Loucy (cell line): ENCODE measurements at regions not wholly inside any gene's neighbourhood (a gene's known extent, or its start where the extent isn't known, plus 50 kb on each side); places are given as distances from the start of the nearest gene placed in this dataset.

Source experiments
- H2AFZ ChIP-seq: fragments of 200-600 bp; sonication (generic); 2 replicates; pipeline ENCODE4 v1.6.0; 2016; ENCODE audit warnings: antibody characterized with exemption, mild to moderate bottlenecking, low read length, moderate library complexity
- H3F3A ChIP-seq: fragments of 200-600 bp; 2 replicates; pipeline ENCODE4 v1.6.0; 2016; ENCODE audit warnings: antibody characterized with exemption, low read depth, mild to moderate bottlenecking
- H3K27me3 ChIP-seq: fragments of 200-600 bp; sonication (generic); 2 replicates; pipeline ENCODE4 v1.6.1; 2014; ENCODE audit warnings: low read length, mild to moderate bottlenecking; ENCODE audit not compliant: insufficient read depth, poor library complexity, severe bottlenecking
- H3K36me3 ChIP-seq: fragments of 200-600 bp; sonication (generic); 2 replicates; pipeline ENCODE4 v1.6.1; 2016; ENCODE audit warnings: low read length; ENCODE audit not compliant: insufficient read depth
- H3K4me1 ChIP-seq: fragments of 200-600 bp; sonication (generic); 2 replicates; pipeline ENCODE4 v1.5.1; 2014; ENCODE audit warnings: low read length, mild to moderate bottlenecking; ENCODE audit not compliant: insufficient read depth, poor library complexity, severe bottlenecking
- H3K4me2 ChIP-seq: fragments of 200-600 bp; sonication (generic); 2 replicates; pipeline ENCODE4 v1.6.0; 2014; ENCODE audit warnings: antibody characterized with exemption, low read length, low read depth, mild to moderate bottlenecking; ENCODE audit not compliant: poor library complexity, severe bottlenecking
- H3K4me3 ChIP-seq: fragments of 200-600 bp; sonication (generic); 2 replicates; pipeline ENCODE4 v1.5.1; 2014; ENCODE audit warnings: low read length, mild to moderate bottlenecking, mixed read lengths; ENCODE audit not compliant: poor library complexity, severe bottlenecking
- H3K79me2 ChIP-seq: fragments of 200-600 bp; sonication (generic); 2 replicates; pipeline ENCODE4 v1.6.1; 2014; ENCODE audit warnings: low read length; ENCODE audit not compliant: insufficient read depth
- H3K9ac ChIP-seq: fragments of 200-600 bp; sonication (generic); 2 replicates; pipeline ENCODE4 v1.6.0; 2014; ENCODE audit warnings: mild to moderate bottlenecking, low read depth, low read length, moderate library complexity; ENCODE audit not compliant: poor library complexity, severe bottlenecking
- H3K9me2 ChIP-seq: fragments of 200-600 bp; sonication (generic); replicated peaks from 2 replicates; pipeline ENCODE4 v1.6.1; 2016; ENCODE audit warnings: low read depth, low read length, mixed read lengths
- H3K9me3 ChIP-seq: fragments of 200-600 bp; sonication (generic); 2 replicates; pipeline ENCODE4 v1.6.1; 2014; ENCODE audit warnings: mild to moderate bottlenecking, antibody characterized with exemption, low read length, low read depth; ENCODE audit not compliant: insufficient read depth
- H4K20me1 ChIP-seq: fragments of 200-600 bp; sonication (generic); 2 replicates; pipeline ENCODE4 v1.6.0; 2014; ENCODE audit warnings: antibody characterized with exemption, low read length, mild to moderate bottlenecking; ENCODE audit not compliant: insufficient read depth, poor library complexity, severe bottlenecking
- CTCF ChIP-seq: fragments of 200-600 bp; sonication (generic); conservative IDR thresholded peaks from 2 replicates; pipeline ENCODE4 v1.5.1; 2014; ENCODE audit warnings: mild to moderate bottlenecking, antibody characterized with exemption, low read length
- EZH2phosphoT487 ChIP-seq: fragments of 200-600 bp; IDR thresholded peaks from 2 replicates; pipeline ENCODE4 v1.6.1; 2018; ENCODE audit warnings: antibody characterized with exemption, mild to moderate bottlenecking, moderate library complexity, borderline replicate concordance

- TF ChIP-seq EZH2phosphoT487: no peak
- no peak for TF ChIP-seq CTCF
- no peaks in the 10 kb centered on the region for H4K20me1 ChIP-seq
- no peak overlapping the region for H3K9ac ChIP-seq
- no peaks in the 10 kb centered on the region; the same call in 1 of the 2 replicates for H3K9me3 ChIP-seq
- no peaks in the 10 kb centered on the region for H3K36me3 ChIP-seq
- H3K4me2 ChIP-seq: no peak overlapping the region
- H2AFZ ChIP-seq: no peak overlapping the region
- no peaks in the 10 kb centered on the region for H3K9me2 ChIP-seq
- H3K4me1 ChIP-seq: no peaks in the 10 kb centered on the region
- H3K4me3 ChIP-seq: no peak overlapping the region
- no peaks in the 10 kb centered on the region for H3F3A ChIP-seq
- H3K79me2 ChIP-seq: no peaks in the 10 kb centered on the region
- no peaks in the 10 kb centered on the region for H3K27me3 ChIP-seq
Observed at GRCh38 chr6:4510317-4510716, 265.9 kb upstream of the CDYL start.

- H2AFZ ChIP-seq: no peak overlapping the region
- H3F3A ChIP-seq: no peaks in the 10 kb centered on the region
- no peak overlapping the region for H3K4me2 ChIP-seq
- no peak for TF ChIP-seq EZH2phosphoT487
- no peak for TF ChIP-seq CTCF
- no peaks in the 10 kb centered on the region for H3K36me3 ChIP-seq
- H3K79me2 ChIP-seq: no peaks in the 10 kb centered on the region
- no peaks in the 10 kb centered on the region for H3K9me2 ChIP-seq
- no peak overlapping the region for H3K4me3 ChIP-seq
- H3K27me3 ChIP-seq: no peaks in the 10 kb centered on the region
- H4K20me1 ChIP-seq: no peaks in the 10 kb centered on the region
- H3K4me1 ChIP-seq: no peaks in the 10 kb centered on the region
- no peaks in the 10 kb centered on the region; the same call in 1 of the 2 replicates for H3K9me3 ChIP-seq
- H3K9ac ChIP-seq: no peak overlapping the region
Observed at GRCh38 chr6:4509506-4509905, 266.7 kb upstream of the CDYL start.

GRCh38 chr6:4506792-4507191, 269.4 kb upstream of the CDYL start:
- H3K9ac ChIP-seq: no peak overlapping the region
- no peaks in the 10 kb centered on the region for H3K4me1 ChIP-seq
- H3K4me2 ChIP-seq: no peak overlapping the region
- no peak overlapping the region for H3K4me3 ChIP-seq
- no peaks in the 10 kb centered on the region for H3K79me2 ChIP-seq
- no peak overlapping the region for H2AFZ ChIP-seq
- no peaks in the 10 kb centered on the region for H4K20me1 ChIP-seq
- H3K27me3 ChIP-seq: no peaks in the 10 kb centered on the region
- H3K9me3 ChIP-seq: no peaks in the 10 kb centered on the region; the same call in 1 of the 2 replicates
- no peaks in the 10 kb centered on the region for H3K36me3 ChIP-seq
- TF ChIP-seq EZH2phosphoT487: no peak
- no peak for TF ChIP-seq CTCF
- H3F3A ChIP-seq: no peaks in the 10 kb centered on the region
- no peaks in the 10 kb centered on the region for H3K9me2 ChIP-seq
